Activated gamma-delta T cell (primary cell): ENCODE measurements at regions not wholly inside any gene's neighbourhood (a gene's known extent, or its start where the extent isn't known, plus 50 kb on each side); places are given as distances from the start of the nearest gene placed in this dataset.
"Not testable (repeated sequence)": the region's sequence is repeated elsewhere in the genome, so short reads cannot be mapped to it uniquely, and the experiment has no call there.

Experiments used
- DNase-seq: peaks from one replicate; lab custom pipeline; 2025; lab: John Stamatoyannopoulos, UW

GRCh38 chr5:68662804-68663307 is 431.0 kb upstream of the SLC30A5 start:
- DNase-seq: no peak

- DNase-seq: no peak
Measured at GRCh38 chr5:68669864-68670575, 423.8 kb upstream of the SLC30A5 start.

- no peak for DNase-seq
Measured at GRCh38 chr5:68673106-68673822, 420.6 kb upstream of the SLC30A5 start.

GRCh38 chr5:68673823-68674180 is 420.0 kb upstream of the SLC30A5 start:
- DNase-seq: no peak

GRCh38 chr5:68679041-68679440 is 414.8 kb upstream of the SLC30A5 start:
- no peak for DNase-seq

- no peak for DNase-seq
Measured at GRCh38 chr5:68680366-68680765, 413.4 kb upstream of the SLC30A5 start.

GRCh38 chr5:68681929-68682328 is 411.9 kb upstream of the SLC30A5 start:
- DNase-seq: no peak

- no peak for DNase-seq
Measured at GRCh38 chr5:68682400-68683160, 411.2 kb upstream of the SLC30A5 start.

GRCh38 chr5:68683632-68684036 is 410.2 kb upstream of the SLC30A5 start:
- DNase-seq: no peak

- DNase-seq: no peak
Measured at GRCh38 chr5:68685863-68686262, 408.0 kb upstream of the SLC30A5 start.

- DNase-seq: no peak
Measured at GRCh38 chr5:68688547-68688946, 405.3 kb upstream of the SLC30A5 start.

GRCh38 chr5:68689010-68689409 is 404.8 kb upstream of the SLC30A5 start:
- no peak for DNase-seq

- DNase-seq: not testable (repeated sequence)
Measured at GRCh38 chr5:68691874-68692273, 401.9 kb upstream of the SLC30A5 start.

- DNase-seq: no peak
Measured at GRCh38 chr5:68698025-68698940, 395.5 kb upstream of the SLC30A5 start.

GRCh38 chr5:68699966-68700365 is 393.8 kb upstream of the SLC30A5 start:
- no peak for DNase-seq

GRCh38 chr5:68707575-68707974 is 386.2 kb upstream of the SLC30A5 start:
- no peak for DNase-seq

- DNase-seq: no peak
Measured at GRCh38 chr5:68708156-68708841, 385.5 kb upstream of the SLC30A5 start.

GRCh38 chr5:68708842-68709170 is 385.0 kb upstream of the SLC30A5 start:
- DNase-seq: no peak

GRCh38 chr5:68709239-68709638 is 384.6 kb upstream of the SLC30A5 start:
- DNase-seq: no peak

- no peak for DNase-seq
Measured at GRCh38 chr5:68710514-68710913, 383.3 kb upstream of the SLC30A5 start.
